Adrenal gland (tissue), 5 donors: ENCODE measurements at regions not wholly inside any gene's neighbourhood (a gene's known extent, or its start where the extent isn't known, plus 50 kb on each side); places are given as distances from the start of the nearest gene placed in this dataset.

ENCODE experiments used
- CTCF ChIP-seq, 6 experiments: fragments of 450-650 bp in 4 of 6; fragments of 200-600 bp in 2 of 6; sonication (generic) in 1 of 6; IDR thresholded peaks; 1 replicate in 5 of 6; 2 replicates in 1 of 6; pipeline versions ENCODE4 v1.5.1 to v1.8.0; 2016 to 2021; ENCODE audit warnings: antibody characterized with exemption in 6 of 6, mild to moderate bottlenecking in 2 of 6, moderate library complexity in 1 of 6
- POLR2A ChIP-seq, 2 donors: fragments of 450-650 bp; IDR thresholded peaks; one replicate each; pipeline ENCODE4 v1.6.1; 2017; ENCODE audit warnings: antibody characterized with exemption in 2 of 2, mild to moderate bottlenecking in 2 of 2, moderate library complexity in 1 of 2
- donor health status: DM: no; HTN: no; CAD: no.

DNA sequence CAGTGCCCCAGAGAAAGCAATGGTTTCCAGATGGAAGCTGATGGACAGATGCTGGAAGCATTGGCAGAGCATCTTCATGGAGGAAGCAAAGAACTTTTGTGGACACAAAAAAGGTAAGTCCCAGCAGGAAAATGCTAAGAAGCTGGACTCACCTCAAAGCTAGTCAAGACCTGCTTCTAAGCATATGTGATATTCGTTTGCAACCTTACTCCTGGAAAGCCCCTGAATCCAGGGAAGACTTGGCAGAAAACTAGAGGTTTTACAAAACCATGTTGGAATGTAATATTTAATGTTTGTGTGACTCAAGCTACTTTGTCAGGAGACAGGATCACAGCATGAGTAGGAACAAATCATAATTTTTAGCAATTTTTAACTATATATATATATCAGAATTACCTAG, 288.2 kb downstream of the BCHE start:
- TF ChIP-seq POLR2A (IDR thresholded peaks at IDR 0.05): no peak
- no peak for TF ChIP-seq CTCF (IDR thresholded peaks at IDR 0.05)
